Astrocyte (in vitro differentiated cells and primary cell): ENCODE measurements at regions not wholly inside any gene's neighbourhood (a gene's known extent, or its start where the extent isn't known, plus 50 kb on each side); places are given as distances from the start of the nearest gene placed in this dataset.

Source experiments
- EZH2 ChIP-seq: IDR thresholded peaks from 2 replicates; pipeline ENCODE4 v1.6.1; 2012; ENCODE audit warnings: mild to moderate bottlenecking, low read length, inconsistent platforms; ENCODE audit not compliant: insufficient read depth
- TF ChIP-seq, protein P1 (sequence below): IDR thresholded peaks from 2 replicates; pipeline ENCODE4 v1.5.1; 2011; ENCODE audit warnings: low read depth, mild to moderate bottlenecking, inconsistent platforms, low read length, moderate library complexity; ENCODE audit not compliant: insufficient read depth

DNA sequence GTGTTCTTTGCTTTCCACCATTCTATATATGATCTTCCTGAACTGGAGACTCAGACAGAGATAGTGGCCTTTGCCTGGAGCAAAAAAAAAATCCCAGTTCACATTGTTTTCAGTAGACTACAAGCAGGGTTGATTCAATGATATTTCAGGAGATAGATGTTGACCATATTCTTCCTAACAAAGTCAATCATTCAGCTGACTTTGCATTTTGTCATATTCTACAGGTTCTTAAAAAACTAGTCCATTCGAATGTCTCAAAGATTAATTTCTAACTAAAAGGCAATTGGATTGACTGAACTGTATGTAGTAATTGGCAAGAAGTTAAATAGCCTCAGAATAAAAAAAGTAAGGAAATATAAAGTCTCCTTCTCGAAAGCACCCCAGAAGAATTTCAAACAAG, 479.5 kb downstream of the NKX6-1 start:
- TF ChIP-seq, protein P1, sequence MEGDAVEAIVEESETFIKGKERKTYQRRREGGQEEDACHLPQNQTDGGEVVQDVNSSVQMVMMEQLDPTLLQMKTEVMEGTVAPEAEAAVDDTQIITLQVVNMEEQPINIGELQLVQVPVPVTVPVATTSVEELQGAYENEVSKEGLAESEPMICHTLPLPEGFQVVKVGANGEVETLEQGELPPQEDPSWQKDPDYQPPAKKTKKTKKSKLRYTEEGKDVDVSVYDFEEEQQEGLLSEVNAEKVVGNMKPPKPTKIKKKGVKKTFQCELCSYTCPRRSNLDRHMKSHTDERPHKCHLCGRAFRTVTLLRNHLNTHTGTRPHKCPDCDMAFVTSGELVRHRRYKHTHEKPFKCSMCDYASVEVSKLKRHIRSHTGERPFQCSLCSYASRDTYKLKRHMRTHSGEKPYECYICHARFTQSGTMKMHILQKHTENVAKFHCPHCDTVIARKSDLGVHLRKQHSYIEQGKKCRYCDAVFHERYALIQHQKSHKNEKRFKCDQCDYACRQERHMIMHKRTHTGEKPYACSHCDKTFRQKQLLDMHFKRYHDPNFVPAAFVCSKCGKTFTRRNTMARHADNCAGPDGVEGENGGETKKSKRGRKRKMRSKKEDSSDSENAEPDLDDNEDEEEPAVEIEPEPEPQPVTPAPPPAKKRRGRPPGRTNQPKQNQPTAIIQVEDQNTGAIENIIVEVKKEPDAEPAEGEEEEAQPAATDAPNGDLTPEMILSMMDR, result no peak
- no peak for TF ChIP-seq EZH2
